Nephron progenitor cell (in vitro differentiated cells): ENCODE measurements at regions not wholly inside any gene's neighbourhood (a gene's known extent, or its start where the extent isn't known, plus 50 kb on each side); places are given as distances from the start of the nearest gene placed in this dataset.

Experiments used
- DNase-seq: peaks from one replicate; pipeline ENCODE4 v3.0.0; 2021
- H3K27ac Mint-ChIP-seq: 2 replicates; pipeline ENCODE4 v1.8.0; 2021; ENCODE audit warnings: mild to moderate bottlenecking, moderate library complexity, mixed read lengths
- H3K27me3 Mint-ChIP-seq: 2 replicates; pipeline ENCODE4 v1.8.0; 2021; ENCODE audit warnings: mild to moderate bottlenecking, low read depth, mixed read lengths; ENCODE audit not compliant: poor library complexity
- H3K36me3 Mint-ChIP-seq: 2 replicates; pipeline ENCODE4 v1.8.0; 2021; ENCODE audit warnings: low read depth, mixed read lengths
- H3K4me1 Mint-ChIP-seq: 2 replicates; pipeline ENCODE4 v1.8.0; 2021; ENCODE audit warnings: mixed read lengths
- H3K4me3 Mint-ChIP-seq: 2 replicates; pipeline ENCODE4 v1.8.0; 2021; ENCODE audit warnings: mild to moderate bottlenecking, moderate library complexity, mixed read lengths
- H3K9me3 Mint-ChIP-seq: 2 replicates; pipeline ENCODE4 v1.8.0; 2021; ENCODE audit warnings: mild to moderate bottlenecking, moderate library complexity, mixed read lengths
- TF ChIP-seq, protein P1 (sequence below): fragments of 200-600 bp; sonication (generic); IDR thresholded peaks from 2 replicates; pipeline ENCODE4 v1.5.0; 2021; ENCODE audit warnings: antibody characterized with exemption

GRCh38 chr5:159768243-159768642 is 148.0 kb upstream of the ADRA1B start:
- H3K27ac Mint-ChIP-seq, result no peak overlapping the region
- DNase-seq, result no peak
- peaks cover 8% of the 10 kb centered on the region for H3K4me1 Mint-ChIP-seq
- TF ChIP-seq, protein P1, sequence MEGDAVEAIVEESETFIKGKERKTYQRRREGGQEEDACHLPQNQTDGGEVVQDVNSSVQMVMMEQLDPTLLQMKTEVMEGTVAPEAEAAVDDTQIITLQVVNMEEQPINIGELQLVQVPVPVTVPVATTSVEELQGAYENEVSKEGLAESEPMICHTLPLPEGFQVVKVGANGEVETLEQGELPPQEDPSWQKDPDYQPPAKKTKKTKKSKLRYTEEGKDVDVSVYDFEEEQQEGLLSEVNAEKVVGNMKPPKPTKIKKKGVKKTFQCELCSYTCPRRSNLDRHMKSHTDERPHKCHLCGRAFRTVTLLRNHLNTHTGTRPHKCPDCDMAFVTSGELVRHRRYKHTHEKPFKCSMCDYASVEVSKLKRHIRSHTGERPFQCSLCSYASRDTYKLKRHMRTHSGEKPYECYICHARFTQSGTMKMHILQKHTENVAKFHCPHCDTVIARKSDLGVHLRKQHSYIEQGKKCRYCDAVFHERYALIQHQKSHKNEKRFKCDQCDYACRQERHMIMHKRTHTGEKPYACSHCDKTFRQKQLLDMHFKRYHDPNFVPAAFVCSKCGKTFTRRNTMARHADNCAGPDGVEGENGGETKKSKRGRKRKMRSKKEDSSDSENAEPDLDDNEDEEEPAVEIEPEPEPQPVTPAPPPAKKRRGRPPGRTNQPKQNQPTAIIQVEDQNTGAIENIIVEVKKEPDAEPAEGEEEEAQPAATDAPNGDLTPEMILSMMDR, result no peak
- H3K4me3 Mint-ChIP-seq, result no peak overlapping the region
- no peaks in the 10 kb centered on the region for H3K36me3 Mint-ChIP-seq
- H3K27me3 Mint-ChIP-seq, result peaks cover 11% of the 10 kb centered on the region
- no peaks in the 10 kb centered on the region for H3K9me3 Mint-ChIP-seq

GRCh38 chr5:159772698-159773061 is 143.6 kb upstream of the ADRA1B start:
- Mint-ChIP-seq H3K27ac (no peak overlapping the region), H3K36me3 (no peaks in the 10 kb centered on the region), H3K9me3 (no peaks in the 10 kb centered on the region), H3K4me1 (peaks cover 5% of the 10 kb centered on the region), H3K27me3 (peaks cover 43% of the 10 kb centered on the region), H3K4me3 (peak overlapping the region; percentile 79)
- no peak for DNase-seq
- TF ChIP-seq, protein P1, result no peak

- H3K4me1 Mint-ChIP-seq, result peaks cover 5% of the 10 kb centered on the region
- TF ChIP-seq, protein P1, result peak; percentile 17
- H3K9me3 Mint-ChIP-seq, result no peaks in the 10 kb centered on the region
- peaks cover 43% of the 10 kb centered on the region for H3K27me3 Mint-ChIP-seq
- H3K36me3 Mint-ChIP-seq, result no peaks in the 10 kb centered on the region
- peak; percentile 76 for DNase-seq
- H3K27ac Mint-ChIP-seq, result no peak overlapping the region
- peak overlapping the region; percentile 79 for H3K4me3 Mint-ChIP-seq
Measured at GRCh38 chr5:159773062-159773924, 143.0 kb upstream of the ADRA1B start.

DNA sequence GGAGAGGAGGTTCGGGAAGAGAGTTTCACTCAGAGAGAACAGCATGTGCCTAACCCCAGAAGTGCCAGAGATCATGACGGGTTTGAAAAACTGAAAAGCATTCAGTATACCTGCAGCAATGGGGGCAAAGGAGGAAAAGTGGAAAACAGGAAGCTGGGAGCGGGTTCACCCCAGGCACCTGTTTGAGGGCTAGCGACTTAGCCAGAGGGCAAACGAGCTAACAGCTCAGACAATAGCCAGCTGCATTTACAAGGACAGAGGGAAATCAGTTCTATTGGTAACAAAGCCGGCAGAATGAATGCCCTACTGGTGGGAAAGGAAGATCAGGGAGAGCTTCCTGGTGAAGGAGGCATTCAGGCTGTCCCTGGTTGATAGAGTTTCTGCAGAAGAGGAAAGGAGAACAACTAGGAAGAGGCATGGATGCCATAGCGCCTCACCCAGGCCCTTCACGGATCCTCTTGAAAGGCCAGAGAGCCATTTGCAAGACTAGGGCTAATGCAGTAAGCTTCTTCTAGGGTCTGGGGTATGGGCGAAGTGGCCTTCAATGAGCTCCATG is 141.7 kb upstream of the ADRA1B start:
- peaks cover 5% of the 10 kb centered on the region for H3K4me1 Mint-ChIP-seq
- H3K9me3 Mint-ChIP-seq, result no peaks in the 10 kb centered on the region
- H3K36me3 Mint-ChIP-seq, result no peaks in the 10 kb centered on the region
- DNase-seq, result no peak
- no peak overlapping the region for H3K4me3 Mint-ChIP-seq
- TF ChIP-seq, protein P1, result no peak
- no peak overlapping the region for H3K27ac Mint-ChIP-seq
- peaks cover 34% of the 10 kb centered on the region for H3K27me3 Mint-ChIP-seq

DNA sequence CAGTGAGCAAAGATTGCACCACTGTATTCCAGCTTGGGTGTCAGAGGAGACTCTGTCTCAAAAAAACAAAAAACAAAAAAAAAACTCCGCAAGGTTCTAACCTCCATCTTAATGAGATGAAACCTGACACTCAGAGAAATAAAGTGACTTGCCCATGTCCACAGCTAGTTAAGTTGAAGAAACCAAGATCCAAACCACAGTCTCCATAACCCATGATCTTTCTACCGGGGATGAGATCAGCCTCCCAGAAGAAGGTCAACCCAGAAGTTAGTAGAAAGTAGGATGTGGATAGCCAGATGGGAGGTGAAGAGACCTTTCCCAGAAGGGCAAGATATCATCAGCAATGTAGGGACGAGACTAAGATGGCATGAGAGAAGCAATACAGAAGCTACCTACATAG is 140.4 kb upstream of the ADRA1B start:
- TF ChIP-seq, protein P1, result no peak
- no peaks in the 10 kb centered on the region for H3K9me3 Mint-ChIP-seq
- peaks cover 33% of the 10 kb centered on the region for H3K27me3 Mint-ChIP-seq
- peaks cover 5% of the 10 kb centered on the region for H3K4me1 Mint-ChIP-seq
- no peak overlapping the region for H3K4me3 Mint-ChIP-seq
- DNase-seq, result no peak
- H3K27ac Mint-ChIP-seq, result no peak overlapping the region
- H3K36me3 Mint-ChIP-seq, result no peaks in the 10 kb centered on the region
